Activated naive CD8-positive, alpha-beta T cell treated with anti-CD3 and anti-CD28 coated beads, Interleukin-2, amount 10 ng/mL, durations not matched to agents 7 days and 5 days (primary cell): ENCODE measurements at regions not wholly inside any gene's neighbourhood (a gene's known extent, or its start where the extent isn't known, plus 50 kb on each side); places are given as distances from the start of the nearest gene placed in this dataset.

ENCODE experiments used
- ATAC-seq: fragments of 150-1000 bp; cut with Tn5 transposase; one replicate; pipeline ENCODE4 v1.10.0; 2021; ENCODE audit warnings: low read depth, moderate library complexity
- POLR2A ChIA-PET: fragments of 350-600 bp; sonication (Branson Sonifier 250); formaldehyde crosslinking; loops from one replicate; lab custom pipeline; 2021; ENCODE audit warnings: antibody characterized with exemption; lab: Charles Lee
- DNase-seq: peaks from one replicate; pipeline ENCODE4 v3.0.0; 2021
- H3K27ac Mint-ChIP-seq: one replicate; pipeline ENCODE4 v1.8.0; 2022; ENCODE audit warnings: mild to moderate bottlenecking, mixed read lengths
- H3K27me3 Mint-ChIP-seq: one replicate; pipeline ENCODE4 v1.8.0; 2022; ENCODE audit warnings: mild to moderate bottlenecking, moderate library complexity, mixed read lengths
- H3K36me3 Mint-ChIP-seq: one replicate; pipeline ENCODE4 v1.8.0; 2021; ENCODE audit warnings: mild to moderate bottlenecking, mixed read lengths
- H3K4me1 Mint-ChIP-seq: one replicate; pipeline ENCODE4 v1.8.0; 2021; ENCODE audit warnings: mixed read lengths
- H3K4me3 Mint-ChIP-seq: one replicate; pipeline ENCODE4 v1.8.0; 2022; ENCODE audit warnings: mild to moderate bottlenecking, moderate library complexity, mixed read lengths
- H3K9me3 Mint-ChIP-seq: one replicate; pipeline ENCODE4 v1.8.0; 2021; ENCODE audit warnings: mixed read lengths

- POLR2A ChIA-PET, result no interaction called here
Observed at GRCh38 chr19:31500197-31500830, 151.1 kb upstream of the TSHZ3 start.

GRCh38 chr19:31500946-31501345, 151.7 kb upstream of the TSHZ3 start:
- Mint-ChIP-seq H3K4me3 (no peak overlapping the region), H3K9me3 (no peaks in the 10 kb centered on the region), H3K27ac (no peak overlapping the region), H3K36me3 (no peaks in the 10 kb centered on the region), H3K4me1 (no peaks in the 10 kb centered on the region), H3K27me3 (peaks cover 2% of the 10 kb centered on the region)
- POLR2A ChIA-PET, result no interaction called here
- no peak for ATAC-seq
- DNase-seq, result no peak

More at GRCh38 chr19:31500197-31500830, 151.1 kb upstream of the TSHZ3 start:
- ATAC-seq (no peak), DNase-seq (no peak)
- Mint-ChIP-seq H3K9me3 (peaks cover 1% of the 10 kb centered on the region), H3K4me1 (no peaks in the 10 kb centered on the region), H3K27me3 (peaks cover 2% of the 10 kb centered on the region), H3K4me3 (no peak overlapping the region), H3K36me3 (no peaks in the 10 kb centered on the region), H3K27ac (no peak overlapping the region)

- Mint-ChIP-seq H3K4me3 (no peak overlapping the region), H3K4me1 (no peaks in the 10 kb centered on the region), H3K27ac (no peak overlapping the region), H3K9me3 (no peaks in the 10 kb centered on the region), H3K36me3 (no peaks in the 10 kb centered on the region), H3K27me3 (peaks cover 2% of the 10 kb centered on the region)
- POLR2A ChIA-PET, result no interaction called here
- ATAC-seq (no peak), DNase-seq (no peak)
Observed at GRCh38 chr19:31501427-31502195, 152.4 kb upstream of the TSHZ3 start.

GRCh38 chr19:31502536-31503170, 153.4 kb upstream of the TSHZ3 start:
- Mint-ChIP-seq H3K36me3 (no peaks in the 10 kb centered on the region), H3K27ac (no peak overlapping the region), H3K4me1 (no peaks in the 10 kb centered on the region), H3K4me3 (no peak overlapping the region), H3K9me3 (no peaks in the 10 kb centered on the region), H3K27me3 (peaks cover 2% of the 10 kb centered on the region)
- ATAC-seq (no peak), DNase-seq (no peak)
- POLR2A ChIA-PET, result no interaction called here

- Mint-ChIP-seq H3K27ac (no peak overlapping the region), H3K9me3 (no peaks in the 10 kb centered on the region), H3K4me3 (no peak overlapping the region), H3K4me1 (no peaks in the 10 kb centered on the region), H3K27me3 (peaks cover 2% of the 10 kb centered on the region), H3K36me3 (no peaks in the 10 kb centered on the region)
- DNase-seq (no peak), ATAC-seq (no peak)
- POLR2A ChIA-PET, result no interaction called here
Observed at GRCh38 chr19:31503211-31503610, 154.0 kb upstream of the TSHZ3 start.

GRCh38 chr19:31504221-31504620, 155.0 kb upstream of the TSHZ3 start:
- Mint-ChIP-seq H3K4me3 (no peak overlapping the region), H3K27ac (no peak overlapping the region), H3K27me3 (peaks cover 2% of the 10 kb centered on the region), H3K4me1 (no peaks in the 10 kb centered on the region), H3K36me3 (no peaks in the 10 kb centered on the region), H3K9me3 (no peaks in the 10 kb centered on the region)
- ATAC-seq (no peak), DNase-seq (no peak)
- POLR2A ChIA-PET, result no interaction called here

- Mint-ChIP-seq H3K27ac (no peak overlapping the region), H3K9me3 (no peaks in the 10 kb centered on the region), H3K27me3 (peaks cover 2% of the 10 kb centered on the region), H3K4me1 (no peaks in the 10 kb centered on the region), H3K36me3 (no peaks in the 10 kb centered on the region), H3K4me3 (no peak overlapping the region)
- DNase-seq, result no peak
- POLR2A ChIA-PET, result no interaction called here
- no peak for ATAC-seq
Observed at GRCh38 chr19:31505596-31505910, 156.3 kb upstream of the TSHZ3 start.

GRCh38 chr19:31506102-31506501, 156.9 kb upstream of the TSHZ3 start:
- H3K9me3 Mint-ChIP-seq, result no peaks in the 10 kb centered on the region
- H3K36me3 Mint-ChIP-seq, result no peaks in the 10 kb centered on the region
- no peaks in the 10 kb centered on the region for H3K4me1 Mint-ChIP-seq
- DNase-seq (no peak), ATAC-seq (no peak)
- peaks cover 2% of the 10 kb centered on the region for H3K27me3 Mint-ChIP-seq
- H3K27ac Mint-ChIP-seq, result no peak overlapping the region
- H3K4me3 Mint-ChIP-seq, result no peak overlapping the region
- POLR2A ChIA-PET, result no interaction called here

GRCh38 chr19:31510635-31511034, 161.4 kb upstream of the TSHZ3 start:
- Mint-ChIP-seq H3K9me3 (no peaks in the 10 kb centered on the region), H3K27ac (no peak overlapping the region), H3K27me3 (no peaks in the 10 kb centered on the region), H3K4me1 (no peaks in the 10 kb centered on the region), H3K4me3 (no peak overlapping the region), H3K36me3 (no peaks in the 10 kb centered on the region)
- POLR2A ChIA-PET, result no interaction called here
- ATAC-seq (no peak), DNase-seq (no peak)

GRCh38 chr19:31511098-31511497, 161.9 kb upstream of the TSHZ3 start:
- DNase-seq (no peak), ATAC-seq (no peak)
- POLR2A ChIA-PET, result no interaction called here
- no peaks in the 10 kb centered on the region for H3K36me3 Mint-ChIP-seq
- no peaks in the 10 kb centered on the region for H3K27me3 Mint-ChIP-seq
- H3K27ac Mint-ChIP-seq, result no peak overlapping the region
- no peaks in the 10 kb centered on the region for H3K4me1 Mint-ChIP-seq
- H3K4me3 Mint-ChIP-seq, result no peak overlapping the region
- H3K9me3 Mint-ChIP-seq, result no peaks in the 10 kb centered on the region

- H3K36me3 Mint-ChIP-seq, result no peaks in the 10 kb centered on the region
- H3K4me3 Mint-ChIP-seq, result no peak overlapping the region
- DNase-seq, result no peak
- no peaks in the 10 kb centered on the region for H3K9me3 Mint-ChIP-seq
- no peaks in the 10 kb centered on the region for H3K27me3 Mint-ChIP-seq
- no peak for ATAC-seq
- H3K27ac Mint-ChIP-seq, result no peak overlapping the region
- POLR2A ChIA-PET, result no interaction called here
- no peaks in the 10 kb centered on the region for H3K4me1 Mint-ChIP-seq
Observed at GRCh38 chr19:31511696-31512095, 162.5 kb upstream of the TSHZ3 start.

GRCh38 chr19:31512181-31512970, 163.1 kb upstream of the TSHZ3 start:
- POLR2A ChIA-PET, result no interaction called here
- no peak overlapping the region for H3K27ac Mint-ChIP-seq
- H3K4me1 Mint-ChIP-seq, result no peaks in the 10 kb centered on the region
- H3K27me3 Mint-ChIP-seq, result no peaks in the 10 kb centered on the region
- H3K36me3 Mint-ChIP-seq, result no peaks in the 10 kb centered on the region
- no peak overlapping the region for H3K4me3 Mint-ChIP-seq
- DNase-seq, result no peak
- ATAC-seq, result no peak
- H3K9me3 Mint-ChIP-seq, result no peaks in the 10 kb centered on the region

GRCh38 chr19:31513841-31514240, 164.6 kb upstream of the TSHZ3 start:
- H3K4me3 Mint-ChIP-seq, result no peak overlapping the region
- H3K9me3 Mint-ChIP-seq, result no peaks in the 10 kb centered on the region
- POLR2A ChIA-PET, result no interaction called here
- H3K27me3 Mint-ChIP-seq, result no peaks in the 10 kb centered on the region
- H3K27ac Mint-ChIP-seq, result no peak overlapping the region
- ATAC-seq (no peak), DNase-seq (no peak)
- no peaks in the 10 kb centered on the region for H3K36me3 Mint-ChIP-seq
- no peaks in the 10 kb centered on the region for H3K4me1 Mint-ChIP-seq
